WTC11 (cell line): ENCODE measurements at regions not wholly inside any gene's neighbourhood (a gene's known extent, or its start where the extent isn't known, plus 50 kb on each side); places are given as distances from the start of the nearest gene placed in this dataset.
A peak's percentile ranks its signal among the peaks of the same experiment; 100 is the strongest.
"Not testable (repeated sequence)": the region's sequence is repeated elsewhere in the genome, so short reads cannot be mapped to it uniquely, and the experiment has no call there.

Source experiments
- ATAC-seq: fragments of 200-7000 bp; cut with Tn5 transposase; 2 replicates; pipeline ENCODE4 v1.10.0; 2021; ENCODE audit warnings: mild to moderate bottlenecking, moderate library complexity
- CTCF ChIA-PET: fragments of 300-600 bp; sonication (Branson Sonifier 250); formaldehyde crosslinking; loops from one replicate; lab custom pipeline; 2021; ENCODE audit warnings: antibody characterized with exemption; lab: Charles Lee
- POLR2A ChIA-PET: fragments of 350-600 bp; sonication (Branson Sonifier 250); formaldehyde crosslinking; loops from one replicate; lab custom pipeline; 2021; ENCODE audit warnings: antibody characterized with exemption; lab: Charles Lee
- DNase-seq: peaks from one replicate; pipeline ENCODE4 v3.0.0; 2021; ENCODE audit warnings: low spot score
- H3K27ac Mint-ChIP-seq: 2 replicates; pipeline ENCODE4 v1.8.0; 2021; ENCODE audit warnings: mixed read lengths
- H3K27me3 Mint-ChIP-seq: 2 replicates; pipeline ENCODE4 v1.8.0; 2021; ENCODE audit warnings: low read depth, mild to moderate bottlenecking, moderate library complexity, mixed read lengths
- H3K36me3 Mint-ChIP-seq: 2 replicates; pipeline ENCODE4 v1.8.0; 2021; ENCODE audit warnings: mixed read lengths
- H3K4me1 Mint-ChIP-seq: 2 replicates; pipeline ENCODE4 v1.8.0; 2022; ENCODE audit warnings: mixed read lengths
- H3K4me3 Mint-ChIP-seq: 2 replicates; pipeline ENCODE4 v1.8.0; 2021; ENCODE audit warnings: mild to moderate bottlenecking, moderate library complexity, mixed read lengths
- H3K9me3 Mint-ChIP-seq: 2 replicates; pipeline ENCODE4 v1.8.0; 2021; ENCODE audit warnings: mixed read lengths
- CTCF ChIP-seq: fragments of 200-600 bp; IDR thresholded peaks from 2 replicates; pipeline ENCODE4 v1.8.0; 2022; ENCODE audit warnings: antibody characterized with exemption
- ETV6 ChIP-seq: sonication (generic); formaldehyde crosslinking; IDR thresholded peaks from 2 replicates; pipeline ENCODE4 v1.8.1; 2022; ENCODE audit warnings: mild to moderate bottlenecking, missing genetic modification reagents
- GRHL2 ChIP-seq: fragments of 250-450 bp; sonication (Bioruptor Pico); IDR thresholded peaks from 2 replicates; pipeline ENCODE4 v1.8.0; 2022; ENCODE audit warnings: mild to moderate bottlenecking, moderate library complexity; ENCODE audit not compliant: insufficient replicate concordance, severe bottlenecking
- HMGXB4 ChIP-seq: sonication (generic); formaldehyde crosslinking; IDR thresholded peaks from 2 replicates; pipeline ENCODE4 v1.8.1; 2023; ENCODE audit warnings: mild to moderate bottlenecking, moderate library complexity, missing genetic modification reagents
- JAZF1 ChIP-seq: fragments of 250-450 bp; sonication (Bioruptor Pico); IDR thresholded peaks from 2 replicates; pipeline ENCODE4 v1.9.0; 2021; ENCODE audit warnings: moderate library complexity, mild to moderate bottlenecking, inconsistent platforms
- USF1 ChIP-seq: sonication (generic); formaldehyde crosslinking; IDR thresholded peaks from 2 replicates; pipeline ENCODE4 v1.8.0; 2022; ENCODE audit warnings: mild to moderate bottlenecking, missing genetic modification reagents
- ZMAT4 ChIP-seq: fragments of 250-450 bp; sonication (Bioruptor Pico); IDR thresholded peaks from 2 replicates; pipeline ENCODE4 v1.9.0; 2021; ENCODE audit warnings: mild to moderate bottlenecking
- ZNF317 ChIP-seq: sonication (generic); formaldehyde crosslinking; IDR thresholded peaks from 2 replicates; pipeline ENCODE4 v1.8.1; 2023; ENCODE audit warnings: low read depth, mild to moderate bottlenecking, moderate library complexity, missing genetic modification reagents, borderline replicate concordance
- ZNF532 ChIP-seq: fragments of 250-450 bp; sonication (Bioruptor Pico); IDR thresholded peaks from 2 replicates; pipeline ENCODE4 v1.9.0; 2021; ENCODE audit warnings: mild to moderate bottlenecking, borderline replicate concordance
- ZNF671 ChIP-seq: fragments of 250-450 bp; sonication (Bioruptor Pico); IDR thresholded peaks from 2 replicates; pipeline ENCODE4 v1.8.0; 2021; ENCODE audit warnings: mild to moderate bottlenecking

GRCh38 chr5:62224987-62225601 is 80.9 kb upstream of the KIF2A start:
- H3K4me3 Mint-ChIP-seq, H3K27me3 Mint-ChIP-seq, H3K27ac Mint-ChIP-seq, DNase-seq, H3K36me3 Mint-ChIP-seq, H3K4me1 Mint-ChIP-seq, ATAC-seq, H3K9me3 Mint-ChIP-seq, POLR2A ChIA-PET: not testable (repeated sequence)
- peak; percentile 72 for TF ChIP-seq CTCF
- CTCF ChIA-PET: interaction anchor here (0.8 to 1.1 kb wide), 6 partner anchors 16 to 235 kb away, joined by 3 to 6 read pairs (median 3); partner anchors contain the start of gene DIMT1

- H3K9me3 Mint-ChIP-seq, DNase-seq, H3K4me1 Mint-ChIP-seq, CTCF ChIA-PET, H3K4me3 Mint-ChIP-seq, H3K27me3 Mint-ChIP-seq, H3K27ac Mint-ChIP-seq, POLR2A ChIA-PET, ATAC-seq, H3K36me3 Mint-ChIP-seq: not testable (repeated sequence)
Observed at GRCh38 chr5:62230876-62231388, 75.1 kb upstream of the KIF2A start.

GRCh38 chr5:62231576-62231975 is 74.4 kb upstream of the KIF2A start:
- no peaks in the 10 kb centered on the region for H3K9me3 Mint-ChIP-seq
- H3K27me3 Mint-ChIP-seq: peaks cover 3% of the 10 kb centered on the region
- no peak for TF ChIP-seq USF1 (CRISPR knock-in tag)
- TF ChIP-seq HMGXB4: no peak
- TF ChIP-seq ZNF317: no peak
- TF ChIP-seq GRHL2 (CRISPR knock-in tag): no peak
- TF ChIP-seq ZNF532: no peak
- TF ChIP-seq ZNF671 (CRISPR knock-in tag): no peak
- no peak for TF ChIP-seq ZMAT4
- no peak for TF ChIP-seq JAZF1 (CRISPR knock-in tag)
- no peak for TF ChIP-seq ETV6 (CRISPR knock-in tag)
- POLR2A ChIA-PET: no interaction called here
- H3K4me1 Mint-ChIP-seq: peaks cover 1% of the 10 kb centered on the region; the same call in 1 of the 2 replicates
- no peak overlapping the region for H3K4me3 Mint-ChIP-seq
- DNase-seq (no peak), ATAC-seq (no peak)
- no peak overlapping the region for H3K27ac Mint-ChIP-seq
- no peaks in the 10 kb centered on the region for H3K36me3 Mint-ChIP-seq
- CTCF ChIA-PET: no interaction called here

GRCh38 chr5:62232218-62232617 is 73.8 kb upstream of the KIF2A start:
- POLR2A ChIA-PET, H3K4me3 Mint-ChIP-seq, H3K27ac Mint-ChIP-seq, H3K36me3 Mint-ChIP-seq, H3K27me3 Mint-ChIP-seq, CTCF ChIA-PET, H3K9me3 Mint-ChIP-seq, ATAC-seq, H3K4me1 Mint-ChIP-seq, DNase-seq: not testable (repeated sequence)

- CTCF ChIA-PET, H3K27me3 Mint-ChIP-seq, H3K36me3 Mint-ChIP-seq, DNase-seq, H3K27ac Mint-ChIP-seq, H3K4me3 Mint-ChIP-seq, POLR2A ChIA-PET, H3K9me3 Mint-ChIP-seq, H3K4me1 Mint-ChIP-seq, ATAC-seq: not testable (repeated sequence)
Observed at GRCh38 chr5:62233083-62234046, 72.6 kb upstream of the KIF2A start.
